H54 (cell line): ENCODE measurements at regions not wholly inside any gene's neighbourhood (a gene's known extent, or its start where the extent isn't known, plus 50 kb on each side); places are given as distances from the start of the nearest gene placed in this dataset.
"Not testable (repeated sequence)": the region's sequence is repeated elsewhere in the genome, so short reads cannot be mapped to it uniquely, and the experiment has no call there.

Experiments used
- DNase-seq: peaks from one replicate; pipeline ENCODE4 v3.0.0; 2011; ENCODE audit warnings: low spot score, mixed read lengths; ENCODE audit not compliant: insufficient read length
- FAIRE-seq: peaks from 3 replicates; lab custom pipeline; 2011; peaks lifted over from hg19 to GRCh38; lab: Jason Lieb, UNC
- POLR2A ChIP-seq: IDR thresholded peaks from 2 replicates; pipeline ENCODE4 v1.6.1; 2011; ENCODE audit warnings: low read depth, mild to moderate bottlenecking, low read length

DNA sequence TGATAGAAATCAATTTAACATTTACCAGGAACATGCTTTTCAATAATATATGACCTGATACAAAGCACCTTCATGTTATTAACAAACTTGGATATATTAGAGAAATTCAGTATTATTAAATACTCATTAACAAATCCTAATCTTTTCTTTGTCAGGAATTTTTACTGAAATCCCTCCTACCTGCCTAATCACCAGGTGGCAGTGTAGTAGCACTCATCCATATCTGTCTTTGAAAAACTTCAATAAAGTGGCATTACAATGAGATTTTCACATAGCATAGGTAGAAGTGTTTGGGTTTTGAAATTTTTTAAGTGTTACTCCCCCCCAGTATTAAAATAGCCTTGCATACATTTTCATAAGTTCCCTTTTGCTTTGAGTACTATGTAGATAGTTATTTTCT, 1246.6 kb upstream of the LRRN3 start:
- DNase-seq (no peak), FAIRE-seq (no peak)
- no peak for TF ChIP-seq POLR2A

DNA sequence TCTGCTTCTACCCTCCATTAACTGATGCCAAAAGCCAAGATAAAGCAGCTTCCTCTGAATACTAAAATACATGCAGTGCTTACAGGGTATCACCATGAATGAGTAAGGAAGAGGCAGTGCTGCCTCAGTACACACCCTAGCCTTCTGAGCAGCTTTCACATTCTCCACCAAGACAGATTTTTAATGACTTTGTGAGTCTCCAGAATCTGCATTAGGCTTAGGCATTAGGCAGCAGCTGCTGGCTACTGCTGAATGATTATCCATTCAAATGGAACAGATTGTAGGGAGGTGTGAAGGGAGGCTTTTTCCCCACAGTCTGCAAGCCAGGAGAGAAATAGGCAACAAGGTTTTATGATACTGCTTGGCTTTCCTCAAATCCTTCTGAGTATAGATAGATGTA, 1226.7 kb upstream of the LRRN3 start:
- FAIRE-seq (no peak), DNase-seq (no peak)
- TF ChIP-seq POLR2A, result no peak

DNA sequence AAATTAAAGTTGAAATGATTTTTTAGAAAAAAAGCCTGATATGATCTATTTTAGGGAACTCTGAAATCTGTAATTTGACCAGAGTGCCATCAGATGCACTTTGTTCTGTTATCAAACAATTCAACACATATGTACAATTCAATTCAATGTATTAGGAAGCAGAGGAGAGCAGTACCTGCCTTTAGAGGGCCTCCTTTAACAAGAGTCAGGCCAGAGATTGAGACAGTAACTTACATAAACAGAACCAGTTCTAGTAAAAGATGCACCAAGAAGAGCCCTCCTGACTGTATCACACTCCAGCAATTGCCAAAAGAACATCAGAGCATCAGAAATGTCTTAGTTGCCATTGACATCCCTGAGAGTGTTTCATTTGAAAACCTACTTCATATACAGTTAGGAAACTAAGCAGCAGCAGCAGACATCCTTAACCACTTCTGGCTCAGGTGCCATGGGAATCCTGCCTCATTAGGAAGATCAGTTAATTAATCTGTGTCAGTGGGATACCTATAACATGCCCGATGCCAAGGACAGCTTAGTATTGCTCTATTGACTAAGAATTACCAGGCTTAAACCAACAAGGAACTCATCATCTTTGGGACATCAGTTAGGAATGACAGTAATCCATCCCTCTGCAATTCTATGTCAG, 1222.6 kb upstream of the LRRN3 start:
- FAIRE-seq, result no peak
- DNase-seq, result no peak
- TF ChIP-seq POLR2A, result no peak

DNA sequence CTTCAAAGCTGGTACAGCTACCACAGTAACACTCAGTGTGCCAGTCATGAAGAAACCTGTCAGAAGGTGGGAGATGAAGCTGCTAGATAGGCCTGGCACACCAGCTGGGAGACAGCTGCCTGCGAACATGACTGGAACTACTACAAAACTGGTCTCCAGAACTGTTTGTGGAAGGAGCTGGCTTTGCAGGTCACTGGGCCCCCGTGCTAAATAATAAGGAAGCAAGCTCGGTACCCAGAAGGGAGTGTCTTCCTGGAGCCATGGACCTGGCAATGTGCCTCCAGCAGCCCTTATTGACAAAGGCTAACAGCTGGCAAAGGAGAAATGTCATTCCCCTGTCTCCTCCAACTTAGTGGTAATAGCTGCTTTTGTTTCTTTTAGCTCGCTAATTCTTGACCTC, 1217.6 kb upstream of the LRRN3 start:
- no peak for TF ChIP-seq POLR2A
- no peak for FAIRE-seq
- no peak for DNase-seq

DNA sequence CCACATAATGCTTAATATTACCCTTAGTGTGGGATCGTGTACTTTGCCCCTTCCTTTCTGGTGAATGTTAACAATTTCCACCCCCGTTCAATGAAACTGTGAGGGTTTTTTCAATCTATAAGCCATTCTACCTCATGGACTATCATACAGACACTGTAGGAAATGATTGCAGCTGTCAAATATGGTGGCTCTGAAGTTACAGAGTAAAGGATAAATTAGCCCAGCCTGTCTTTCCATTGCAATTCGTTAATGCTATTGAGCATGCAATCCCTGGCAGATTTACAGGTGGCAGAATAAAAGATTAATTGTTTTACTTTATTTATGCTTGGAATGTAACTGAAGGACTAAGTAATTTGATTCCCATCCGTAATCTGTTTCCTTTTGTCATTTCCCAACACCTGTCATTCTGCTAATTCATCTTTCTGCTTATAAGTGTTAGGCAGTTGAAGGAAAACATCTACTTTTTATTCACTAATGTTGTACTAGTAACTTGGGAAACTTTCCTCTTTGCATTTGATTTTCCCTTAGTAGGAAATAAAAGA, 1211.6 kb upstream of the LRRN3 start:
- FAIRE-seq, result no peak
- no peak for TF ChIP-seq POLR2A
- no peak for DNase-seq

DNA sequence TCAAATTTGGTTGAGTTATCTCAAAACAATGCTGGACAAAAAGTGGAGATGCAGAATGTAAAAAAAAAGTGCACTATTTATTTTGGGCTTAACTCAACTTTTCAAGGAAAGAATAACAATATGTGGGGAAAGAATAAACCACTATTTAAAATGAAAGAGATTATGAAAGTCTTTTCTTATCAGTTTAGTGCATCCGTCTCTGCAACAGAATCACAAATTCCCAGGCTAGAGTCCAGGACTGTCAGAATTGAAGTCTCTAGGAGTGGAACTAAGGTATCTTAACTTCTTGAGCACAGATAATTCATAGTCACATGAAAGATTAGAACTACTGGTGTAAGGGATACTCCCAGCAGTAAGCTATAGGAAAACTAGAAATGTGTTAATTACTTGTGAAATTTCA, 1200.3 kb upstream of the LRRN3 start:
- no peak for TF ChIP-seq POLR2A
- FAIRE-seq, result no peak
- DNase-seq, result no peak

DNA sequence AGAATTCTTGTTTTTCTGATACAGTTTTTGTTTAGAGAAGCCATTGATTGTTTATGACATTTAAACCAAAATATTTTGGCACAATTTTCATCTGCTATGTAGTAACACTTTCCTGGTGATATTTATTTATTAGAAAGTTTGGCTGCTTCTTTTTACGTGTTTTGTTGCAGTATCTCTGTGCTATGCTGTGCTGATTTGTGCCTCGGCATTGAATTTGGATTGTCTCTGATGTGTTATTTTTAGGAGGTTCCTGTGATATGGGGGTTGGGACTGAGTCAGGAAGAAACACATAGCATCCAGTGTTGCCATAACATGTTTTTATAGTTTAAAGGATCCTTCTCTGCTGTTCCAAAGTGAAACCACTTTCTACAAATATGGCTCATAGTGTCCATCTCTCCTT, 1197.7 kb upstream of the LRRN3 start:
- DNase-seq (peak; percentile 2), FAIRE-seq (peak; percentile 71)
- no peak for TF ChIP-seq POLR2A

DNA sequence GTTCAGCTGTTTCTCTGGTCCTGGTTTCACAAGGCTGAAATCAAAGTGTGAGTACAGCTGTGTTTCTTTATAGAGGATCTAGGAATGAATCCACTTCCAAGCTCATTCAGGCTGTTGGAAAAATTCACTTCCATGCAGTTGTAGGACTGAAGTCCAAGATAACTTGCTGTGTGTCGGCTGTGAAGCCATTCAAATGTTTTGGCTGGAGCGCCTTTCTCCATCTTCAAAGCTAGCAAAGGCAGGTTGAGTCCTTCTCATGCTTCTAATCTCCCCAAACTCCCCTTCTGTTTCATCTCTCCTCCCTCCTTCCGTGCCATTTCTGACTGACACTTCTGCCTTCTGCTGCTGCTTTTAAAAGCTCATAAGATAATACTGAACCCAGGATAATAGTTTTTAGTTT, 1195.4 kb upstream of the LRRN3 start:
- no peak for DNase-seq
- TF ChIP-seq POLR2A, result no peak
- FAIRE-seq, result no peak

DNA sequence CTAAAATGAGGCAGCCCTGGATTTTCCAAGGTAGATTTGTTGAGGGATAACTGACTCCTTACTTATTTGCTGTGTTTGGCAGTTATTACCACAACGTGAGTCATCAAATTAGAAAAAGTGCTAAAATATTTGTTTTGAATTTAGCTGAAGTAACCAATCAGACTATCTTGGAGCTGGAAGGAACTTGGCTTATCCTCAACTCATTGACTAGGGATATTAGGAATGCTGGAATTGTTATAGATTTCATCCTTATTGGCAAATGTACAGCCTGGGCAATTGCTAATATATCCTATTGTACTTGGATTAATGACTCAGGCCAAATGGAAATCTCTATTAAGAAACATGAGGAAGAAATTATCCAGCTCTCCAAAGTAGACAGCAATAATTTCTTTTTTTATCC, 1189.0 kb upstream of the LRRN3 start:
- no peak for TF ChIP-seq POLR2A
- FAIRE-seq, result no peak
- no peak for DNase-seq

DNA sequence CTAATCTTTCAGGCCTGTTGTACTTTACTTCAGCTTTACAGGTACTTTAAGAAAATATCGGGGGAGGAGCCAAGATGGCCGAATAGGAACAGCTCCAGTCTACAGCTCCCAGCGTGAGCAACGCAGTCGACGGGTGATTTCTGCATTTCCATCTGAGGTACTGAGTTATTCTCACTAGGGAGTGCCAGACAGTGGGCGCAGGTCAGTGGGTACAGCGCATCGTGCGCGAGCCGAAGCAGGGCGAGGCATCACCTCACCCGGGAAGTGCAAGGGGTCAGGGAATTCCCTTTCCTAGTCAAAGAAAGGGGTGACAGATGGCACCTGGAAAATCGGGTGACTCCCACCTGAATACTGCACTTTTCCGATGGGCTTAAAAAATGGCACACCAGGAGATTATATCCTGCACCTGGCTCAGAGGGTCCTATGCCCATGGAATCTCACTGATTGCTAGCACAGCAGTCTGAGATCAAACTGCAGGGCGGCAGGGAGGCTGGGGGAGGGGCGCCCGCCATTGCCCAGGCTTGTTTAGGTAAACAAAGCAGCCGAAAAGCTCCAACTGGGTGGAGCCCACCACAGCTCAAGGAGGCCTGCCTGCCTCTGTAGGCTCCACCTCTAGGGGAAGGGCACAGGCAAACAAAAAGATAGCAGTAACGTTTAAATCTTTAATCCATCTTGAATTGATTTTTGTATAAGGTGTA, 1185.4 kb upstream of the LRRN3 start:
- not testable (repeated sequence) for DNase-seq, FAIRE-seq

DNA sequence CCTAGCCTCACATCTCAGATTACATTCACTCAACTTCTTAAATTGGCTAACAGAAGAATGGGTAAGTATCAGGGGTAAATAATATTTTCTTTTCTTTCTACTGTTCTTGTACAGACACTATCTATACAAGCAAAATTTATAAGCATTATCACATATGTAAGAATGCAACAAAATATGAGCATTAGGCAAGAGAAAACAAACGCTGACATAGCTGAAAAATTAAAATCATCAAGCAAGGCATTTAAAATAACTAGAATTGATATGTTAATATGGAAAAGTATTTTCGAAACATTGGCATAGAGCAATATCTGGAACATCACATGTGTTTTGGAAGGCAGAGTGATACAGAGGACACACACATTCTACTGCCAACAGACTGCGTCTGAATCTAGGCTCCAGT, 1175.3 kb upstream of the LRRN3 start:
- no peak for TF ChIP-seq POLR2A
- FAIRE-seq, result no peak
- no peak for DNase-seq

DNA sequence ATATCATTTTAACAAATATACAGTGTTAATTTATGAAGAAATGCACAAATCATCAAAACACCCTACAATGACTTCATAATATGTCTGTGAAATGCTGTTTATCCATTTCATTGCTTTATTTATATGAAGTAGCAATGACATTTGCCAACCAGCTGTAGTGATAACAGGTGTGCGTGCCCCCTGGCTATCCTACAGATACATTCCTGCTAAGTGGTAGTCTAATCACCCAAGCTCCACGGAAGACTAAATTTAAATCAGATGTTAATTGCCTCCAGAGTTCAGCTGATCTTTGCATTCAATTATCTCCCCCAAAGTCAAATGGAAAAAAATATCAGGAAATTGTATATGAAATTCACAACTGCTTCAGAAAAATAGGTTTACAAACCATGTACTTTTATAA, 1164.2 kb upstream of the LRRN3 start:
- no peak for DNase-seq
- no peak for FAIRE-seq
- no peak for TF ChIP-seq POLR2A

DNA sequence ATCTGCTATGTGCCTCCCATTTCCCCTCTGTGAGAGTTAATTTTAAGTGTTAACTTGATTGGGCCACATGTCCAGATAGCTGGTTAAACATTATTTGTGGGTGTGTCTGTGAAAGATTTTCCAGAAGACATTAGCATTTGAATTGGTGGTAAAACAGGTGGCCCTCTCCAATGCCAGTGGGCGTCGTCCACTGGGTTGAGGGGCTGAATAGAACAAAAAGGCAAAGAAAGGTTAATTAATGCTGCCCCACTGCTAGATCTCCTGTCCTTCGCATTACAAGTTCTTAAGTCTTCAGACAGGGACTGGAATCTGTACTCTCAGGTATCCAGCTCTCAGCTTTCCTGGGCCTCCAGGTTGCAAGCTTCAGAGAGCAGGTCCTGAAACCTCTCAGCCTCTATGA, 1160.9 kb upstream of the LRRN3 start:
- FAIRE-seq (no peak), DNase-seq (no peak)
- no peak for TF ChIP-seq POLR2A

DNA sequence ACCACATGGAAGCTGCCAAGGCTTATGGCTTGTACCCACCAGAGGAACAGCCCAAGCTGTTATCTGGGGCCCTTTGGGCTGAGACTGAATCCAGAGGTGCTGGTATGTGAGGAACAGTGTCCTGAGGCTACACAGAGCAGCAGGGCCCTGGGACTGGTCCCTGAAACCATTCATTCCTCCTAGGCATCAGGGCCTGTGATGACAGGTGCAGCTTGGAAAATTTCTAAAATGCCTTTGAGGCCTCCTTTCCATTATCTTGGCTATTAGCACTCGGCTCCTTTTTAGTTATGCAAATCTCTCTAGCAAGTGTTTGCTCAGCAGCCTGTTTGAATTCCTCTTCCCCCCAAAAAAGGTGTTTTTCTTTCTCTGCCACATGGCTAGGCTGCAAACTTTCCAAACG, 1151.7 kb upstream of the LRRN3 start:
- no peak for FAIRE-seq
- no peak for TF ChIP-seq POLR2A
- DNase-seq, result no peak
